GM18526 (cell line): ENCODE measurements at regions not wholly inside any gene's neighbourhood (a gene's known extent, or its start where the extent isn't known, plus 50 kb on each side); places are given as distances from the start of the nearest gene placed in this dataset.

Experiments used
- POLR2A ChIP-seq: IDR thresholded peaks from 3 replicates; pipeline ENCODE4 v1.6.1; 2011; ENCODE audit not compliant: insufficient read length; ENCODE audit errors: extremely low read depth

DNA sequence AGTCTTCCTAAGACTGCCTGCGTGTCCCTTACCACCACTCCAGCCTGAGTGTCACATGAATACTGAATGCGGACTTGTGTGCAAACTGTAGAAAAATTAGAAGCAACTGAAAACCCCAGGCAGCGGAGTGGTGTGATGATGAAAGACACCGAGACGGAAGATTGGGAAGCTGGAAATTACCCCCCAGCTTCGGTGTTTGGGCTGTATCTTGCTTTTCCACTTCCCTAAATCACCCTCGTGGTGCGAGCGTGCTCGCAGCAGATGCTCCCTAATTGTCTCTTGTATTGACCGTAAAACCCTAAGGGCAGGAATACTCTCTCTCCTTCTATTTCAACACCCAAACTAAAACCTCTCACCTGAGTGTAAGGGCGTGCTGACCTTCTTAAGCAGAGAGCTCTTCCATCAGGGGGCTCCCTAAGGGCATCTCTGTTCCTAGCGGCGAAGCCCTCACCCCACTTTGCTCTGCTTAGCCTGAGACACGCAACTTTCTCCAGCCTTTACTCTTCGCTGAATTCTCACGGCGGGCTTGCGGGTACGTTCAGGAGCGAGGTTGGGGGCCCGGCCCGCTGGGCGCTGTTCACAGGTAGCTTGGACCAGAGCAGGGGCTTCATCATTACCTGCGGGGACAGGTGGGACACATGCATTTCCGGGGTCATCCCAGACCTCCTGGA lies 62.4 kb downstream of the CRYBB2 start:
- TF ChIP-seq POLR2A, result no peak

DNA sequence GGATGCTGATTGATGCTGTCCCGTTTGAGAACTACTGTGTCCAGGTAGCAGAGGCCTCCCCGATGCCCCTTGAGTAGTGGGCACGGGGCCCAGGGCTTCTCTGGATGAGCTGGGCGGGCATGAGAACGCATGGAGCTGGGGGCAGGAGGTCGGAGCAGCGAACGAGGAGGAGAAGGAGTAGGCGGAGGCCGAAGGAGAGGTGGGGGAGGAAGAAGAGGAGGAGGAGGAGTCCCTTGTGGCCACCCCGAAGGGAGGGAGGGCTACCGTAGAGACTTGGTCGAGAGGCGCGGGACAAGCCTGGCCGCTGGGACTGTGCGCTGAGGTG lies 62.9 kb downstream of the CRYBB2 start:
- no peak for TF ChIP-seq POLR2A

DNA sequence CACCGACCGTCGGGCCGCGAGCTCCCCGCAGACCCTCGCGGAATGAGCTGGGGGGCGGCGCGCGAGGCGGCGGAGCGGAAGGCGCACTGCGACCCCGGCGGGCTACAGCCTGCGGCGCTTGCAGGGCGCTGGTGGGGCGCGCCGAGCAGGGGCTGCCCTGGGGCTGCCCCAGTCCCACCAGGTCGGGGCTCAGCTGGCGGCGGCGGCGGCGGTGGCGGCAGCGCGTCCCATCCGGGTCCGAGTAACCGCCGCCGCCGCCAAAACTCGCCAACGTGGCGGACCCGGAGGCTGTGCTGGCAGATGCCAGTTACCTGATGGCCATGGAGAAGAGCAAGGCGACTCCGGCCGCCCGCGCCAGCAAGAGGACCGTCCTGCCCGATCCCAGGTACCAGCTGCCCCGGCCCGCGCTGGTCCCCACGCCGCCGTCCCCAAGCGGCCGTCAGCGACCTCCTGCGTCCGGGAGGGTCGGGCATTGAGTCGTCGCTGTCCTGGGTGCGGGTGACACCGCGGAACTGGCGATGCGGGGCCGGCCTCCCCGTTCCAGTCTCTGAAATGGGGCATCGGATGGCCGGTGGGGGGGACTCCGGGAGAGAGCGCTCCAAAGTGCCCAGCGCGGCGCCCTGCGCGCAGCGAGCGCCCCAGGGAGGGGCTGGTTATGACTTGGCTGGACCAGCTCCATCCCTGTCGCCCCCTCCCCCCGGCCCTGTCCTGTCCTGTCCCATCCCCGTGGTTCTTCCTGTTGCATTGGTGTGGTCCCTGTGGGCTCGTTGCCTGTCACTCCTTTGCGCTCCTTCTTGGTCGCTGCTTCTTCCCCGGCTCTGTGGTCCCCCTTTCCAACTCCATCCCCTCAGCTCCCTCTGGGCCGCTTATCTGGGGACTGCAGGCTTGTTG lies 63.5 kb downstream of the CRYBB2 start:
- TF ChIP-seq POLR2A, result no peak

DNA sequence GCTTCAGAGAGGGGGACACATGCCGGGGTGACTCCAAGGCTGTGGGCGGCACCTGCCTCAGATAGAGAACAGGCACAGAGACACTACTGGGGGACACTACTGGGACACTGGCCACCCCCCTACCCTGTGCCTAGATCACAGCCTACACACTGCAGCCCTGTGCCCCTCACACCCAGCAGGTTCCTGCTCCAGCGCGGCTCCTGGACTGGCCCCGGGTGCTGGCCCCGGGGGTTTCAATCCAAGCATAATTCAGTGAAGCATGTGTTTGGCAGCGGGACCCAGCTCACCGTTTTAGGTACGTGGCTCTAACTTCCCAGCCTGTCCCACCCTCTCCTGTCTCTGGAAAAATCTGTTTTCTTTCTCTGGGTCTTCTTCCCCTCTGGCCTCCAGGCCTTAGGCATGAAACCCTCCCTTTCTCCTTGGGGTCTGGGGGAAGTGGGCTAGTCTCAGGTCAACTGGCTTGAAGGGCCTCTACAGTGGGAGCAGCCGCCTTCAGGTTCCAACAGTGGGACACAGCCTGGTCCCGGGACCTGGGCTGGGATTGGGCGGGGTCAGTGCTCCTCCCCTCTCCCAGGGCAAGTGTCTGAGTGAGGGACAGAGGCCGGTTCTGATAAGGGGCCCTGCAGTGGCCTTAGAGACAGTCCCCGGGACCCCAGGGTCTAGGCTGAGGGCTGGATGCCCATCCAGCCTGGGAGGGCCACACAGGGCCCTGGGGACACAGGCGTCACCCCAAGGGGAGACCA lies 98.8 kb downstream of the CRYBB2 start:
- no peak for TF ChIP-seq POLR2A

DNA sequence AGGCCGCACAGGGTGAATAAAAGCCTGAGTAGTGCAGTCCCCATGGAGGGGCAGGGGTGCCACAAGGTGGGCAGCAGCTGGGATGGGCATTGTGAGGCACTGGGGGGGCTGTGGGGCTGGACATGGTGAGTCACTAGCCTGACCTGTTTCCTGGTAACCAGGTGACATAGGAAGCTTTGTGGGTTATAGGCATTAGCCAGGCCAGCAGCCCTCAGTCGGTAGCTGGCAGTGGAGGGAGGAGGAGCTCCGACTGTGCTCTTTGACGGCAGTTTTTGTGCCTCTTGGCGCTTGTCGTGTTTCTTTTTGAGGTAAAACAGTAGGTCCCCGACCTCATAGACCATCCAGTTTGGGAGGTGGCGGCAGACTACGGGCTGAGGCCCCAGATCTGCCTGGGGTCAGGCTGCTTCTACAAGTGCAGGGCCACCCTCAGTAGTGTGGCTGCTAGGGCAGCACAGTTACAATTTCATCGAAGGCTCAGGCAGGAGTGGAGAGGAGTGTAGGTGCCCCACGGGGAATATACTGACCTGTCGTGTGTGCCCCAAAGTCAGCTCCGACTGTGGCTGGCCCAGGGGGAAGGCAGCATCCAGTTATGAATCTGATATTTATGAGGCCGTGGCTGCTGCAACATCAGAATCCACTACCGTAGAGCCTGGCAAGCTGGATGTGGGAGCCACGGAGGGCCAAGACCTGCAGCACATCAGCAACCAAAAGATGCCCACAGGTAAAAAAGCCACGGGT lies 107.7 kb downstream of the CRYBB2 start:
- TF ChIP-seq POLR2A, result no peak

DNA sequence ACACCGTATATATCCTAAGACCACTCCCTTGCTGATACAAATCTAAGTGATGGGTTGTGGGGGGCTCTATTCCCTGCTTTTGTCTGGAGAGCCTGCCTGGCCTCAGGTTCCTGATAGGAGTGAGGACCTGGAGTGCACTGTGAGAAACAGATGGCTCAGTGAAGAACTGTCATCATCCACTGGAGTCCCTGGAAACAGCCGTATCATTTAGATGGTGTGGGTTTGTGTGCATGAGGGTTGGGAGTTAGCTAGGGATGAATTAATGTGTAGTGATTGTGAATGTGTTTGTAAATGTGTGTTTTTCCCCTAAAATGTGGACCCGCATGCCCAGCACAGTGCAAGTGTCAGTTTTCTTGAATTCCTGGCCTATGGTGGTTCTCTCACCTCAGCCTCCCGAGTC lies 111.6 kb downstream of the CRYBB2 start:
- no peak for TF ChIP-seq POLR2A

DNA sequence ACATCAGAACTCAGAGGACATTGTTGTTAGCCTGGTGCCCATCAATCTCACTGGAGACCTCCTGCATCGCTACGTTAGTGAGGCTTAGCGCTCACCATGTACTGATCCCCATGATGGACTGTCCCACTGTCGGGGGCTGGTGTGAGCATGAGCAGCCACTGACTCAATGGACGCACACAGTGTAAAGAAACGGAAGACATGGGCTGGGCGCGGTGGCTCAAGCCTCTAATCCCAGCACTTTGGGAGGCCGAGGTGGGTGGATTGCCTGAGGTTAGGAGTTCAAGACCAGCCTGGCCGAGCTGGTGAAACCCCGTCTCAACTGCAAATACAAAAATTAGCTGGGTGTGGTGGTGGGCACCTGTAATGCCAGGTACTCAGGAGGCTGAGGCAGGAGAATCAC lies 112.9 kb downstream of the CRYBB2 start:
- TF ChIP-seq POLR2A, result no peak

DNA sequence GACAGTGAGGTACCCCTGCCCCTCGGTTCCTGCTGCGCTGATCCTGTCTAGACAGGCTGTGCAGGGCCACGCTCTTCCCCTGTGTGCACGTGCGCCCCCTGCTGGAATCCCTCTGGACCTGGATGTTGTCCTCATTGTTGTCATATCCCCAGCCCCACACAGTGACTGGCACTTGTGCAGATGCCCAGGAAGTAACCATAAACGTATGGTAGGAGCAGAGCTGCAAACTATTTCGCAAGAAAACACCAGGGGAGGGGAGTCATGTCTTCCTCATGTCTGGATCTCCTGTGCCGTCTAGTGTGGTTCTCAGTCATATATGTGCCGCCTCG lies 114.7 kb downstream of the CRYBB2 start:
- no peak for TF ChIP-seq POLR2A

DNA sequence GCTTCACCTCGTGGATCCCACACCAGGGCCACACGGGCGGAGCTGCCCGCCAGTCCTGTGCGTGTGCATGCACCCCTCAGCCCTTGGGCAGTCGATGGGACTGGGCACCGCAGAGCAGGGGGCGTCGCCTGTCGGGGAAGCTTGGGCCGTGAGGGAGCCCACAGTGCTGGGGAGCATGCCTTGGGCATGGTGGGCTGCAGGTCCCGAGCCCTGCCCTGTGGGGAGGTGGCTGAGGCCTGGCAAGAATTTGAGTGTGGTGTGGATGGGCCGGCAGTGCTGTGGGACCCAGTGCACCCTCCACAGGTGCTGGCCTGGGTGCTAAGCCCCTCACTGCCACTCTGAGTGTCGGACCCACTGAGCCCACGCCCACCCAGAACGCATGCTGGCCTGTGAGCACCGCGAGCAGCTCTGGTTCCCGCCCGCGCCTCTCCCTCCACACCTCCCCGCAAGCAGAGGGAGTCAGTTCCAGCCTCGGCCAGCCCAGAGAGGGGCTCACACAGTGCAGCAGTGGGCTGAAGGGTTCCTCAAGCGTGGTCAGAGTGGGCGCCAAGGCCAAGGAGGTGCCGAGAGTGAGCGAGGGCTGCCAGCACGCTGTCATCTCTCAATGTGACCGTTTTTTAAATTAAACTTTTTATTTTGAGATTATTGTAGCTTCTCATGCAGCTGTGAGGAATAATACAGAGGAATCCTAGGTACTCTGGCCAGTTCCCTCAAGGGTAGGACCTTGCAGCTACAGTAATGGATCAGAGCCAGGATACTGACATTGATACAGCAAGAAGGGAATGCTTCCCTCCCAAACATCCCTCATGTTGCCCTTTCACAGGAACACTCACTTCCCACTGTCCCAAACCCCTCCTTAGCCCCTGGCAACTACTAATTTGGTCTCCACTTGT lies 127.7 kb downstream of the CRYBB2 start:
- TF ChIP-seq POLR2A, result no peak

DNA sequence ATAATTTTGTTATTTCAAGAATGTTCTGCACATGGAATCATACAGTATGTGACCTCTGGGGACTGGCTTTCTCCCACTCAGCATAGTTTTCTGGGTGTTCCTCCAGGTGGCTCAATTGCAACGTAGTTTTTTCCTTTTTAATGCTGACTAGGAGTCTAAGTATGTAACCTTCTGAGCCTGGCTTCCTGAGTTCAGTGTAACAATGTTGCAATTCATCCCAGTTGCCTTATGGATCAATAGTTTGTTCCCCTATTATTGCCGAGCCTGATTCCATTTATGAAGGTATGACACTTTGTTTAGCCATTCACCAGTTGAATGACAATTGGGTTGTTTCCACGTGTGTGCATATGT lies 128.3 kb downstream of the CRYBB2 start:
- no peak for TF ChIP-seq POLR2A

DNA sequence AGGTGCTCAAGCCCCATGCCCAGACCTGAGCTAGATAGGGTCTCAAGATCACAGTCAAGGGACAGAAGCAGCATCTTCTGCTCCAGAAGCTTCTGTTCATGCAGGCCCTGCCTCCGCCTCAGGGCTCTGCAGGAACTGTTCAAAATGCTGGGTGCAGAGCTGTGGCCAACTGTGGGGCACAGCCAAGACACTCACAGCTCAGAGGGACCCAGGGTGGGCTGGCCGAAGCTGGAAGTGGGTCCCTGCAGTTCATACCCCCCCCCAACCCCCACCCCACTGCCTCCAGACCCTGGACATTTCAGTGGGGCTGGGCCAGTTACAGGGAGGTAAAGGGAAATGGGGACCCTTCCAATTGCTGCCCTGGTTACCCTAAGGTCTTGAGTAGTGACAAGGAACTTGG lies 129.0 kb downstream of the CRYBB2 start:
- TF ChIP-seq POLR2A, result no peak

DNA sequence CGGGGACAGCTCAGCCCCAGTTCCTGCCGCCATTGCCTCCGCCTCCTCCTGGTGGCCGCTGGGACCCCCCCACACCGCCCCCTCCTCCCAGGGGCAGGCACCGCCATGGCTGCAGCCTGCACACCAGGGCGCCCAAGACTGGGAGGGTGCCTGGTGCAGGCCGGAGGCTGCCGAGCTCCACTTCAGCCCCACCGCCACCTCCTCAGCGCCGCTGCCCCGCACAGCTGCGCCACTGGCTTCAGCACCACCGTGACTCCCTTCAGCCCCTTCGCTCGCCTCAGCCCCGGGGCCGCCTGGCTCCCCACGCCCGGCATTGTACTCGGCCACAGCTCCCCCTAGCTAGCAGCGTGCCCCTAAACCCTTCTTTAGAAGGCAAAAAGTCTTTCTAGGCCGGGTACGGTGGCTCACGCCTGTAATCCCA lies 131.1 kb downstream of the CRYBB2 start:
- TF ChIP-seq POLR2A, result no peak

DNA sequence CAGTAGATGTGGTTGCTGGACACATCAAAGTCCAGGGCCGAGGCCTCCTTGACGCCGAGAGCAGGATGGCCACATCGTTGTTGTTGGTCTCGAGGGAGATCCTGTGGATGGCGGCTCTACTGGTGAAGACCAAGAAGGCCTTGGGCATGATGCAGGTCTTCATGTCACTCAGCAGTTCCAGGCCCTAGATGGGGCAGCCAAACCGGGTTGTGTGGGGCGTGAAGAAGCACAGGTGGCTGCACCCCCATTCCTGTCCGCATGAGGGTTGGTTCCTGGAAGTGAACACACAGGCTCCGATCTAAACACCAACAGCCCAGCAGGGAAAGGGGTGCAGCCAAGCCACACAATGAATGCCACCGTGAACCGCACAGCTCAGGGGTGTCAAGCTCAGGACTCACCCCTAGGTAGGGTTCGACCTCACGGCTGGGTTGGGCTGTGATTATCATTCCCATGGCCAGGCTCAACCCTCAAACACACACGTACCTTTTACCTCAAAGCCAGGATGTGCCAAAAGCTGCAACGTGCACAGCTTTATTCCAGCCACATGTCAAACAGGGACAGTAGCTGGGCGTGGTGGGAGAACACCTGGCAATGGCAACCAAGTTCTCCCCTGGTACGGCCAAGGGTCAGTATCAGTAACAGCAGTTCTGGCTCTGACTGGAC lies 132.3 kb downstream of the CRYBB2 start:
- TF ChIP-seq POLR2A, result no peak

DNA sequence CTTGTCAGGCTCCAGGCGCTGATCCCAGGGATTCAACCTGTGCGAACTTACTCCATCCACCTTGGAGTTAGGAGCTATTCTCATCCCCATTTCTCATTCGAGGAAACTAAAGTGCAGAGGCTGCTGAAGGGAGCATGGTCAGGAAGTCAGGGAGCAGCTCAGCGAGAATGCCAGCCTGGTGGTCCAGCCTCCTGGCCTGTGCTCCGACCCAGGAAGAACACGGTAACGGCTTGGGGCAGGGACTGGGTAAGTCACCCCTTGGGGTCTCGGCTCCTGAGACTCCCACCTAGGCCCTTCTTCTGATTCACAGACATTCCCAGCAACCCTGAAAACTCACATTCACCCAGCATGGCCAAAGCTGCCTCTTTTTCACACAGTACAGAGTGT lies 132.8 kb downstream of the CRYBB2 start:
- no peak for TF ChIP-seq POLR2A
